SIG-M5 treated with dmso at 0.1 percent for 504 hours (cell line): ENCODE measurements at regions not wholly inside any gene's neighbourhood (a gene's known extent, or its start where the extent isn't known, plus 50 kb on each side); places are given as distances from the start of the nearest gene placed in this dataset.
"Not testable (repeated sequence)": the region's sequence is repeated elsewhere in the genome, so short reads cannot be mapped to it uniquely, and the experiment has no call there.

Experiments used
- DNase-seq: peaks from one replicate; lab custom pipeline; 2025; ENCODE audit not compliant: unreplicated experiment; lab: John Stamatoyannopoulos, UW

DNA sequence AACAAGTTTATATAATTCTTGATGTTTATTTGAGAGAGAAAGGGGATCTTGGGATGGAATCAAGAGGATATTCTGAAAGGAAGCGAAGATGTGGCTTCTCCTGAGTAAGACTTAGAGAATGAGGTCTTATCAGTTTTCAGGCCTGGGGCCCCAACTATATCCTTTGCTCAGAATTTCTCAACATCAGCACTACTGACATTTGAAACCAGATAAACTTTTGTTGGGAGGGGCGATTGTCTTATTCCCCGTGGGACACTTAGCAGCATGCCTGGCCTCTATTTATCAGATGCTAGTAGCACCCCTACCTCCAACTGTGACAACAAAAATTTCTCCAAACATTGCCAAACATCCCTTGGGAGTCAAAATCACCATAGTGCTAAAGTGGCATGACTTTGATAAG lies 567.7 kb downstream of the MAT2B start:
- DNase-seq: no peak

DNA sequence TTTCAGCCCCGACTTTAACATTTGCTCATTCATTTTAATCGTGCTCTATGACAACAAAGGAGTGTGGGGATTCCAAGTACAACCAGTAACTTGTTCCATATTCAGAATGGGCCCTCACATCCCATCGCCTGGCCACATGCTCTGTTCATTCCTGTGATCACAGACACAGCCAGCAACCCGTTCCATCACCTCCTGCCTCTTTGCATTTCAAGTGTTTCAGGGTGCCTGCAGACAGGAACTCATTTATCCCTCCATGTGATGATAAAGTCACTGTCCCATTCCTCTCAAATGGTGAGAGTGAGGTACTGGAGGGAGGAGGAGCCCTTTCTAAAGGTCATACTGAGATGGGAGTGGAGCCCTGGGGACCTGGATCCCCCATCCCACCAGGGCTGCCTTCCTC lies 571.1 kb downstream of the MAT2B start:
- DNase-seq: no peak

DNA sequence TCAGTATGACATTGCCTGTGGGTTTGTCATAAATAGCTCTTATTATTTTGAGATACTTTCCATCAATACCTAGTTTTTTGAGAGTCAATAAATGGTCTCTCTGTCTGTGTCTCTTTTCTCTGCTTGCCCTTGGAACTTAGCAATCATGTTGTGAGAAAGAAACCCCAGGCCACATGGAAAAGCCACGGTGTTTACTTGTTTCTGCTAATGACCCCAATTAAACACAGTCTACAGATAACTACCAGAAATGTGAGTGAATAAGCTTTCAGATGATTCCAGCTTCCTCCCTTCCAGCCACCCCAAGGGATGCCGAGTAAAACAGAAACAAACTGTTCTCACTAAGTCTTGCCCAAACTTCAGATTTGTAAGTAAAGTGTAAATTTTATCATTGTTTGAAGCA lies 584.9 kb downstream of the MAT2B start:
- no peak for DNase-seq

DNA sequence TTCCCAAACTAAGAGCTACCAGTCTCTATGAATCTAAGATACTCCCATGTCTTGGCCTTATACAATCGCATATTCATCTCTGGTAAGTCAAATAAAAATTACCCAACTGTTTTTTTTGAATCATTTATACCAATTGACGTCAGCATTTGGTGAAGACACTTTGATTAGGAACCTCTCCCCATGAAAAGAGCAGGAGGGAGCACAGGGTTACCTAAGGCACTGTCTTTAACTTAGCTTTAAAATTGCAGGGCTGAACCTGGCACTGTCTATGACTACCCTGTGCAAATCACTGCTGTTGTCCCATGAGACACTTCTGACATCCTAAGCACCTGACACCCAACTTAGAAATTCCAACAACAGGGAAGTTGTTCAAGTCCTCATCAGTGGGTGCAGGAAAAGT lies 586.4 kb downstream of the MAT2B start:
- DNase-seq: no peak

DNA sequence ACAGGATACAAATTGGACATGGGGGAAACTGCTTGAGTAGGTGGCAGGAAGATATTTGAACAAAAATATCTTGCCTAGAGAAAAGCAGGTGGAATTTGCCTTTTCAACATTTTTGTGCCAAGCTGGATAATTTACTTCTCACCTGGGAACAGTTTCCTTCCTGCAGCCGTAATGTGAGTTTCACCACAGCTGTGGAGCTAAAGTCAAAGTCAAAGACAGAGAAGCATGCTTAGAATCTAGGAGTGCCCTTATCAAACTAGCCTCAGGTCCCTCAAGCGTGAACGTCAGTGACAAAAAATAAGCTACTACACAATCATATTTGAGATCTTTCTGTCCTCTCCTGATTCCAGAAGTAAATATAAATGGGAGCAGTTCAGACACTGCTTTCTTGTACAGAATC lies 588.9 kb downstream of the MAT2B start:
- no peak for DNase-seq

- DNase-seq: no peak
These were observed 592.3 kb downstream of the MAT2B start for GRCh38 chr5:164097749-164098148.

DNA sequence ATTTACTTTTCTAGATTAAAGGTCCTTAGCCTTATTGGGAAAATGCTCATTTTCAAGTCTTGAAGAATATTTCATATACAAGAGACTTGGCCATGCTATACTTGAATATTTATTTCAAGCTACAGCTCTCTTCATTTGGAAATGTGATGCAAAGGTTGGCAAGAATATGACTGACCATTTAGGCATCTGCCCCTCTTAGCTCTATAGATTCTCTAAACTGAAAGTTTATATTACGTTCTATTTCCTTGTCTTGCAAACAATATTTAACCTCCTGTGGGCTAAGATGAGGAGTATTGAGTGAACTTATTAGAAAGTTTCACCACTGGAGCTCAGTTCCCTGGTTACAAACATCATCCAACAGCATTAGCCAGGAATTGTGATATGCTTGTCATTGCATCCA lies 593.1 kb downstream of the MAT2B start:
- no peak for DNase-seq

GRCh38 chr5:164098979-164099378 lies 593.6 kb downstream of the MAT2B start:
- no peak for DNase-seq

DNA sequence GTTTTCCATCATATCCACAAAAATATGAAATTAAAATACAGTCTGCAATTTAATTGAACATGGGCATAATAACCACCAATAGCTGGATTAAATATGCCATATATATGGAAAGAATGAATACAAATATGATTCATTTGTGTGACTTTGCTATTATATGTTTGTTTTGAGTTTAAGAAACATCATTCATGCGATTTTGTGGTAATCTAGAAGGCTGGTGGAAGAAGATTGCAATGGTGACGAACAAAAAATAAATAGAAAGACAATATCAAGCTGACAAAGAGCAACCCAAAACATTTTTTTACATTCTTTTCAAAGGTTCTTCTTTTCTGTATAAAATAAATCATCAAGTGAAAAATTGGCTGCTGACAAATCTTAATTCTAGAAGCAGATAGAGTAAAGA lies 610.0 kb downstream of the MAT2B start:
- no peak for DNase-seq

DNA sequence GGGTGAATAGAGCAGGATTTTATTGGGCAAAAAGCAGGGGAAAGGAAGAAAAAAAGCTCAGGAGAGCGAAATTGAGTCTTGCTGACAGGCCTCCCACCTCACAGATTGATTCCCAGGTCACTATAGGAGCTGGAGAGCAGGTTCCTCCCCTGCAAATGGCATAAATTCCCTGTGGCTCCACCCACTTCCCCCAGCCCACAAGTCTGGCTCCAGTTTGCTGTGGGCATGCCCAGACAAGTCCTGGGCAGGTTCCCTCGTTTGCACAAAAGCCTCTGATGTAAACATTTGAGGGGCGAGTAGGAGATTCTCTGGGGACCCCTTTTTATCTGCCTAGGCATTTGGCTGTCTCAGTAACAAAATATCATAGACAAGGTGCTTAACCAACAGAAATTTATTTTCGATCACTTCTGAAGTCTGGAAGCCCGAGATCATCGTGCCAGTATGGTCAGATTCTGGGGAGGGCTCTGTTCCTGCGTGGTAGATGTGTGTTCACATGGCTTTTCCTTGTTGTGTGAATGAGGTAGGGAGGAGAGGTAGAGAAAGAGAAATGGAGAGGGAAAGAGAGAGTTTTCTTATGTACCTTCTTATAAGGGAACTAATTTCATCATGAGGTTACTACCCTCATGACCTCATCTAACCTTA lies 614.5 kb downstream of the MAT2B start:
- peak; percentile 29 for DNase-seq

DNA sequence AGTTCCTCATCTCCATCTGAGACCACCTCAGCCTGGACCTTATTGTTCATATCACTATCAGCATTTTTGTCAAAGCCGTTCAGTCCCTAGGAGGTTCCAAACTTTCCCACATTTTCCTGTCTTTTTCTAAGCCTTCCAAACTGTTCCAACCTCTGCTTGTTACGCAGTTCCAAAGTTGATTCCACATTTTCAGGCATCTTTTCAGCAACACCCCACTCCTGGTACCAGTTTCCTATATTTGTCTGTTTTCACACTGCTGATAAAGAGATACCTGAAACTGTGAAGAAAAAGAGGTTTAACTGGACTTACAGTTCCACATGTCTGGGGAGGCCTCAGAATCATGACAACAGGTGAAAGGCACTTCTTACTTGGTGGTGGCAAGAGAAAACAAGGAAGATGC lies 622.1 kb downstream of the MAT2B start:
- DNase-seq: no peak

DNA sequence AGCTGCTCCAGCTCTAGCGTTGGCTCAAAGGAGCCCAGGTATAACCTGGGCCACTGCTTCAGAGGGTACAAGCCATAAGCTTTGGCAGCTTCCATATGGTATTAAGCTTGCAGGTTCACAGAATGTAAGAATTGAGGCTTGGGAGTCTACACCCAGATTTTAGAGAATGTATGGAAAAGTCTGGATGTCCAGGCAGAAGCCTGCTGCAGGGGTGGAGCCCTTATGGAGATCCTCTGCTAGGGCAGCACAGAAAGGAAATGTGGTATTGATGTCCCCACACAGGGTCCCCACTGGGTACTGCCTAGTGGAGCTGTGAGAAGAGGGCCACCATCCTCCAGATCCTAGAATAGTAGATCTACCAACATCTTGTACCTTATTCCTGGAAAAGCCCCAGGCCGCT lies 626.9 kb downstream of the MAT2B start:
- DNase-seq: no peak

GRCh38 chr5:164137095-164137494 lies 631.7 kb downstream of the MAT2B start:
- no peak for DNase-seq

- no peak for DNase-seq
These were observed 634.0 kb downstream of the MAT2B start for GRCh38 chr5:164139423-164139822.

DNA sequence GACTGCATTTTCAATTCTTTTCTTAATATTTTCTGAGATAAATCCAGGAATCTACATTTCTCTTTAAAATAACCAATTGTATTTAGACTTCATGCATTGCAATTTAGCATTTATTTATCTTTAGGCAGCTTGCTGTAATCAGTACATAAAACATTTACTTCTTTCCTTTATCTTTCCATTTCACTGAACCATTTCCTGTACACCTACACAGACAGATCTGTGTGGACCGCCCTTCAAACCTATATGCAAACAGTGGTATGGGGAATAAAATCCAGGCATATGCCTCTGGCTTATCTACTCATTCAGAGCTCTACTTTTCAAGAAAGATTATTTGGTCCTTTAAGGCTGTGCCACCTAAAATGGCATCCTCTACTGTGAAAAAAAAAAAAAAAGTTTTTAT lies 640.0 kb downstream of the MAT2B start:
- no peak for DNase-seq

DNA sequence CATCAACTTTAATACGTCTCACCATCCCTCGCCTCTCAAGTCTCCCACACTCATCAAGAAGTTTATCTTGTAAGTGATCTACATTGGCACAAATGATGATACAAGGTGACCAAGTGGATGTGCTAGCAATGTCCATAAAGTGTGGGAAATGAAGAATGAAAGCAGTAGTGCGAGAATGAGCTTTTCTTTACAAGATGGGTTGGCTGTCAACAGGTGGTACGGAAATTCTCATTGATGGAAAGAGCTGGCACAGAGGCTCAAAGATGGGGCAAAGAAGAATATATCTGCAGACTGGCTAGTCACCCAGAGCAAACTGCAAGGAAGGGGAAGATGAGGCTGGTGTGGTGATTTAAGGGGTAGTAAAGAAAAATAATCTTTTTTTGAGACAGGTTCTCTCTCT lies 640.8 kb downstream of the MAT2B start:
- no peak for DNase-seq

GRCh38 chr5:164148292-164148691 lies 642.9 kb downstream of the MAT2B start:
- DNase-seq: no peak

DNA sequence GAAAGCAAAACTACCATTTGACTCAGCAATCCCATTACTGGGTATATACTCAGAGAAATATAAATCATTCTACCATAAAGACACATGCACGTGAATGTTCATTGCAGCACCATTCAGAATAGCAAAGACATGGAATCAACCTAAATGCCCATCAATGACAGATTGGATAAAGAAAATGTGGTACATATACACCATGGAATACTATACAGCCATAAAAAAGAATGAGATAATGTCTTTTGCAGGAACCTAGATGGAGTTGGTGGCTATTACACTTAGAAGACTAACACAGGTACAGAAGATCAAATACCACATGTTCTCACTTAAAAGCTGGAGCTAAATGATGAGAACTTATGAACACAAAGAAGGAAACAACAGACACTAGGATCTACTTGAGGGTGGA lies 647.1 kb downstream of the MAT2B start:
- DNase-seq: not testable (repeated sequence)

DNA sequence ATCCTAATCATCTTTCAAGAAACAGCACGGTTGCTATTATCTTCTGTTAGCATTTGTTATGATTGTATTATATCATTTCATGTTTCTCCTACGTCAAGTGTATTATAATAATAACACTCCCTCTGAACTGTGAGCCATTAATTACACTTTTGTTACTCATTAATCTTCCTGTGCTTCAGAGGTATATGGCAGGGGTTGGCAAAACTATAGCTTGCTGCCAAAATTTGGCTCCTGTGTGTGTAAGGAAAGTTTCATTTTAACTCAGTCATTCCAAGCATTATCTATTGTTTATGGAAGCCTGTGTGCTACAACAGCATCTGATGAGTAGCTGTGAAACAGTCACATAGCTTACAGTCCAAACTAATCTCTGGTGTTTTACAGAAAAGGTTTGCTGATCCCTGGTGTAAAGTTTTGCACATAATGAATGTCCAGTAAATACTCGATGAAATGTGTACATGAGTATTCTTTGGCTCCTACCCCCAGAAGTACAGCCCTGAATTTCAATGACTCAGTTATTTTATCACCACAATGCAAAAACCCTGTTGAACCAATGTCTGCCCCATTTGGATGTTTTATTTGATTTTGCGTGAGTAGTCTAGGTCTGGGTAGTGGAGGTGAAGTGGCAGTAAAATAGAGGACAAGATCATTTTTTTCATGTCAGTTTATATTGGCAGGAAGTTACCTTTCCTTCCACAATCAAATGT lies 648.2 kb downstream of the MAT2B start:
- DNase-seq: no peak

- DNase-seq: no peak
These were observed 665.4 kb downstream of the MAT2B start for GRCh38 chr5:164170814-164171213.

DNA sequence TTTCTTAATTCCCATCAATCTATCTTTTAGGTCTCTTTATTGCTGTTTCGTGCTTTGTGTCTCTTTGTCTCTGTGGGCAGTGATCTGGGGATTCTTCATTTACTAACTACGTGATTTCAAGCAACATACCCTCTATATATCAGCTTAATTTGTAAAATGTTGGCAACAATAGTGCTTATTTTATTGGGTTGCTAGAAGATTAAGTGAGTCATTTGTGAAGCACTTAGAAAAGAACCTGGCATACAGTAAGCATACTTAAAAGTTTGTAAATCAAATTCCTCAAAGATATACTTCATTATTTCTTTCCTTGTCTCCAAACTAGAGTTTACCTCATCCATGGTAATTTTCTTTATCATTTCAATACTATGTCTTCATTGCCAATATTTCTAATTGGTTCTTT lies 669.7 kb downstream of the MAT2B start:
- DNase-seq: no peak

GRCh38 chr5:164179406-164179805 lies 674.0 kb downstream of the MAT2B start:
- no peak for DNase-seq

DNA sequence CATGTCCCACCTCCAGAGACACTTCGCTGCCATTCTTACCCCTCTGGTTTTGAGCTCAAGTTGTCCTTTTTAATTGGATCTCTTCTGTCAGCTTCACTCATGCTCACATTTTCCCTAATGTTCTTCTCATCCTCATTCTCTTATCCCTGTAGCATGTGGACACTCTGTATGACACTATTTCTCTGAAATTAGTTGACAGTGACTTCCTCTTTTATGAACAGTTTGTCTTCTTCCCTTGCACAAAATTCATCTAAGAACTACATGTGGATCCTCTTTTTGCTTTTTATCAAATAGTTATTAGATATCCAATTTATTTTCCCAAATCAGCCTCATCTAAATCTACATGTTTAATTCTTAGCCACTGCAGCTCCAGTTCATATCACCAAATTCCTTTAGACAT lies 676.2 kb downstream of the MAT2B start:
- peak; percentile 3 for DNase-seq
